Large intestine (tissue), 3 donors: ENCODE measurements at regions not wholly inside any gene's neighbourhood (a gene's known extent, or its start where the extent isn't known, plus 50 kb on each side); places are given as distances from the start of the nearest gene placed in this dataset.
A peak's percentile ranks its signal among the peaks of the same experiment; 100 is the strongest.

Experiments used
- DNase-seq, 2 donors: peaks; one replicate each; pipeline versions ENCODE4 v3.0.0 to v3.0.0-alpha.2; 2013
- H3K27ac ChIP-seq: one replicate; pipeline ENCODE4 v1.5.1; 2013; ENCODE audit warnings: low read length
- H3K27me3 ChIP-seq: 2 replicates; pipeline ENCODE4 v1.6.1; 2013; ENCODE audit warnings: low read length; ENCODE audit not compliant: control insufficient read depth, insufficient read depth
- H3K36me3 ChIP-seq: 2 replicates; pipeline ENCODE4 v1.6.1; 2013; ENCODE audit warnings: low read length; ENCODE audit not compliant: control insufficient read depth, insufficient read depth
- H3K4me1 ChIP-seq: one replicate; pipeline ENCODE4 v1.6.1; 2013; ENCODE audit warnings: low read length; ENCODE audit not compliant: control insufficient read depth, insufficient read depth
- H3K4me3 ChIP-seq: one replicate; pipeline ENCODE4 v1.5.1; 2013; ENCODE audit warnings: low read length
- H3K9me3 ChIP-seq: one replicate; pipeline ENCODE4 v1.6.1; 2013; ENCODE audit warnings: mild to moderate bottlenecking, low read depth, low read length, moderate library complexity; ENCODE audit not compliant: control insufficient read depth
- WGBS: methylation state at CpG from one replicate; pipeline ENCODE4 v1.1.5; 2013; ENCODE audit warnings: low lambda C conversion rate; ENCODE audit not compliant: insufficient coverage; 5-methylcytosine and 5-hydroxymethylcytosine counted together

- WGBS = 90% methylated on average over 2 of the region's 2 CpGs
- no peaks in the 10 kb centered on the region for H3K36me3 ChIP-seq
- no peaks in the 10 kb centered on the region for H3K9me3 ChIP-seq
- no peak overlapping the region for H3K27ac ChIP-seq
- no peak for DNase-seq
- H3K27me3 ChIP-seq = no peaks in the 10 kb centered on the region
- H3K4me3 ChIP-seq = no peak overlapping the region
- no peaks in the 10 kb centered on the region for H3K4me1 ChIP-seq
Observed at GRCh38 chr7:26513948-26514347, 222.3 kb downstream of the SNX10 start.

- no peak overlapping the region for H3K27ac ChIP-seq
Observed at GRCh38 chr7:26514633-26515032, 223.0 kb downstream of the SNX10 start.

GRCh38 chr7:26515314-26515842 lies 223.7 kb downstream of the SNX10 start:
- Histone ChIP-seq H3K4me3 (no peak overlapping the region), H3K27ac (no peak overlapping the region), H3K36me3 (no peaks in the 10 kb centered on the region), H3K27me3 (no peaks in the 10 kb centered on the region), H3K9me3 (no peaks in the 10 kb centered on the region), H3K4me1 (no peaks in the 10 kb centered on the region)
- no CpG with 5 or more reads among the region's 8 CpGs for WGBS
- peak in 1 of 2 donors; percentile 46 for DNase-seq

More at GRCh38 chr7:26514633-26515032, 223.0 kb downstream of the SNX10 start:
- Histone ChIP-seq H3K9me3 (no peaks in the 10 kb centered on the region), H3K36me3 (no peaks in the 10 kb centered on the region), H3K27me3 (no peaks in the 10 kb centered on the region), H3K4me3 (no peak overlapping the region), H3K4me1 (no peaks in the 10 kb centered on the region)
- DNase-seq = no peak
- WGBS = no CpG with 5 or more reads among the region's 5 CpGs

GRCh38 chr7:26520483-26520882 lies 228.8 kb downstream of the SNX10 start:
- Histone ChIP-seq H3K27me3 (peaks cover 3% of the 10 kb centered on the region), H3K27ac (no peak overlapping the region), H3K36me3 (no peaks in the 10 kb centered on the region), H3K4me1 (no peaks in the 10 kb centered on the region), H3K9me3 (no peaks in the 10 kb centered on the region), H3K4me3 (no peak overlapping the region)
- no peak for DNase-seq
- no CpG with 5 or more reads among the region's 3 CpGs for WGBS

GRCh38 chr7:26522633-26523032 lies 231.0 kb downstream of the SNX10 start:
- no peak overlapping the region for H3K4me3 ChIP-seq
- no peaks in the 10 kb centered on the region for H3K9me3 ChIP-seq
- no peak for DNase-seq
- no peaks in the 10 kb centered on the region for H3K36me3 ChIP-seq
- H3K27ac ChIP-seq = no peak overlapping the region
- H3K4me1 ChIP-seq = no peaks in the 10 kb centered on the region
- peaks cover 7% of the 10 kb centered on the region for H3K27me3 ChIP-seq
- WGBS = no CpG with 5 or more reads among the region's 1 CpG

- DNase-seq = no peak
- Histone ChIP-seq H3K9me3 (no peaks in the 10 kb centered on the region), H3K27ac (no peak overlapping the region), H3K27me3 (peaks cover 7% of the 10 kb centered on the region), H3K36me3 (no peaks in the 10 kb centered on the region), H3K4me1 (no peaks in the 10 kb centered on the region), H3K4me3 (no peak overlapping the region)
- 69% methylated on average over 5 of the region's 16 CpGs for WGBS
Observed at GRCh38 chr7:26525398-26526264, 234.0 kb downstream of the SNX10 start.

- Histone ChIP-seq H3K4me3 (no peak overlapping the region), H3K4me1 (no peaks in the 10 kb centered on the region), H3K9me3 (no peaks in the 10 kb centered on the region), H3K27ac (no peak overlapping the region), H3K27me3 (peaks cover 7% of the 10 kb centered on the region), H3K36me3 (no peaks in the 10 kb centered on the region)
- no peak for DNase-seq
- 42% methylated on average over 3 of the region's 4 CpGs for WGBS
Observed at GRCh38 chr7:26526265-26526587, 234.6 kb downstream of the SNX10 start.

GRCh38 chr7:26531926-26532325 lies 240.3 kb downstream of the SNX10 start:
- WGBS = 67% methylated on average over 1 of the region's 1 CpG
- no peak overlapping the region for H3K4me3 ChIP-seq
- H3K36me3 ChIP-seq = no peaks in the 10 kb centered on the region
- no peaks in the 10 kb centered on the region for H3K9me3 ChIP-seq
- peaks cover 8% of the 10 kb centered on the region for H3K27me3 ChIP-seq
- no peak for DNase-seq
- no peaks in the 10 kb centered on the region for H3K4me1 ChIP-seq
- H3K27ac ChIP-seq = no peak overlapping the region

GRCh38 chr7:26532471-26532870 lies 240.8 kb downstream of the SNX10 start:
- no peak overlapping the region for H3K27ac ChIP-seq
- H3K4me3 ChIP-seq = no peak overlapping the region
- DNase-seq = no peak
- H3K9me3 ChIP-seq = no peaks in the 10 kb centered on the region
- peaks cover 11% of the 10 kb centered on the region for H3K27me3 ChIP-seq
- WGBS = no CpG with 5 or more reads among the region's 1 CpG
- H3K4me1 ChIP-seq = no peaks in the 10 kb centered on the region
- H3K36me3 ChIP-seq = no peaks in the 10 kb centered on the region

- WGBS = 83% methylated on average over 1 of the region's 4 CpGs
Observed at GRCh38 chr7:26533217-26533616, 241.6 kb downstream of the SNX10 start.

More at GRCh38 chr7:26533217-26533616, 241.6 kb downstream of the SNX10 start:
- H3K4me3 ChIP-seq = no peak overlapping the region
- no peaks in the 10 kb centered on the region for H3K4me1 ChIP-seq
- no peak for DNase-seq
- H3K27ac ChIP-seq = no peak overlapping the region
- no peaks in the 10 kb centered on the region for H3K9me3 ChIP-seq
- peaks cover 16% of the 10 kb centered on the region for H3K27me3 ChIP-seq
- no peaks in the 10 kb centered on the region for H3K36me3 ChIP-seq
